Kidney (tissue), 13 donors: ENCODE measurements at regions not wholly inside any gene's neighbourhood (a gene's known extent, or its start where the extent isn't known, plus 50 kb on each side); places are given as distances from the start of the nearest gene placed in this dataset.

ENCODE experiments used
- DNase-seq, 5 donors: peaks; one replicate each; pipeline ENCODE4 v3.0.0-alpha.2; 2013 to 2020
- FAIRE-seq: peaks from 2 replicates; lab custom pipeline; 2012; peaks lifted over from hg19 to GRCh38; lab: Jason Lieb, UNC
- H3K27ac ChIP-seq, 2 donors: one replicate each; pipeline ENCODE4 v1.7.0; 2013; ENCODE audit warnings: low read depth in 2 of 2, low read length in 2 of 2, inconsistent platforms in 1 of 2
- H3K27me3 ChIP-seq: one replicate; pipeline ENCODE4 v1.7.1; 2013; ENCODE audit warnings: low read length, inconsistent platforms; ENCODE audit not compliant: control insufficient read depth, insufficient read depth
- H3K36me3 ChIP-seq, 3 donors: one replicate each; pipeline versions ENCODE4 v1.7.0 to v1.7.1; 2013; ENCODE audit warnings: low read length in 3 of 3, control low read depth in 1 of 3, inconsistent platforms in 1 of 3; ENCODE audit not compliant: insufficient read depth in 3 of 3, control insufficient read depth in 2 of 3
- H3K4me1 ChIP-seq, 3 donors: one replicate each; pipeline versions ENCODE4 v1.7.0 to v1.7.1; 2013; ENCODE audit warnings: low read length in 3 of 3, inconsistent platforms in 1 of 3, low read depth in 1 of 3; ENCODE audit not compliant: control insufficient read depth in 2 of 3, insufficient read depth in 2 of 3
- H3K4me3 ChIP-seq, 3 donors: one replicate each; pipeline versions ENCODE4 v1.7.0 to v1.8.1; 2013; ENCODE audit warnings: low read length in 3 of 3, control low read depth in 1 of 3, inconsistent platforms in 1 of 3
- H3K9ac ChIP-seq, 3 donors: one replicate each; pipeline versions ENCODE4 v1.7.0 to v1.7.1; 2013; ENCODE audit warnings: low read length in 3 of 3, control low read depth in 1 of 3, inconsistent platforms in 1 of 3
- H3K9me3 ChIP-seq, 3 donors: one replicate each; pipeline versions ENCODE4 v1.7.0 to v1.7.1; 2013; ENCODE audit warnings: low read length in 3 of 3, control low read depth in 1 of 3, inconsistent platforms in 1 of 3; ENCODE audit not compliant: control insufficient read depth in 2 of 3, insufficient read depth in 1 of 3
- intact Hi-C: fragments of 100-400 bp; cut with DNase I; formaldehyde crosslinking; loops from one replicate; pipeline ENCODE4 v1.11.1; 2022
- TF ChIP-seq, protein P1 (sequence below): IDR thresholded peaks from 3 replicates; pipeline ENCODE4 v1.5.1; 2012; ENCODE audit warnings: mild to moderate bottlenecking, moderate library complexity, borderline replicate concordance; ENCODE audit not compliant: insufficient read depth; ENCODE audit errors: extremely low read depth
- donor health status: control.
- donor health status: control.
- donor health status: control.
- donor health status: control.
- donor health status: control.
- donor health status: DM: yes; HTN: yes; CAD: no.
- donor health status: Normal renal cell carcinoma (clear cell type).

GRCh38 chr12:46084666-46085631 is 94.6 kb upstream of the SCAF11 start:
- Histone ChIP-seq H3K9ac (no peak overlapping the region), H3K27me3 (no peaks in the 10 kb centered on the region), H3K27ac (no peak overlapping the region), H3K4me3 (no peak overlapping the region), H3K9me3 (peaks cover 0 to 9% (median 0%) of the 10 kb centered on the region in 3 donors), H3K36me3 (no peaks in the 10 kb centered on the region), H3K4me1 (no peaks in the 10 kb centered on the region)
- DNase-seq (no peak), FAIRE-seq (no peak)
- intact Hi-C loops: no loop called here
- TF ChIP-seq, protein P1, sequence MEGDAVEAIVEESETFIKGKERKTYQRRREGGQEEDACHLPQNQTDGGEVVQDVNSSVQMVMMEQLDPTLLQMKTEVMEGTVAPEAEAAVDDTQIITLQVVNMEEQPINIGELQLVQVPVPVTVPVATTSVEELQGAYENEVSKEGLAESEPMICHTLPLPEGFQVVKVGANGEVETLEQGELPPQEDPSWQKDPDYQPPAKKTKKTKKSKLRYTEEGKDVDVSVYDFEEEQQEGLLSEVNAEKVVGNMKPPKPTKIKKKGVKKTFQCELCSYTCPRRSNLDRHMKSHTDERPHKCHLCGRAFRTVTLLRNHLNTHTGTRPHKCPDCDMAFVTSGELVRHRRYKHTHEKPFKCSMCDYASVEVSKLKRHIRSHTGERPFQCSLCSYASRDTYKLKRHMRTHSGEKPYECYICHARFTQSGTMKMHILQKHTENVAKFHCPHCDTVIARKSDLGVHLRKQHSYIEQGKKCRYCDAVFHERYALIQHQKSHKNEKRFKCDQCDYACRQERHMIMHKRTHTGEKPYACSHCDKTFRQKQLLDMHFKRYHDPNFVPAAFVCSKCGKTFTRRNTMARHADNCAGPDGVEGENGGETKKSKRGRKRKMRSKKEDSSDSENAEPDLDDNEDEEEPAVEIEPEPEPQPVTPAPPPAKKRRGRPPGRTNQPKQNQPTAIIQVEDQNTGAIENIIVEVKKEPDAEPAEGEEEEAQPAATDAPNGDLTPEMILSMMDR: no peak

DNA sequence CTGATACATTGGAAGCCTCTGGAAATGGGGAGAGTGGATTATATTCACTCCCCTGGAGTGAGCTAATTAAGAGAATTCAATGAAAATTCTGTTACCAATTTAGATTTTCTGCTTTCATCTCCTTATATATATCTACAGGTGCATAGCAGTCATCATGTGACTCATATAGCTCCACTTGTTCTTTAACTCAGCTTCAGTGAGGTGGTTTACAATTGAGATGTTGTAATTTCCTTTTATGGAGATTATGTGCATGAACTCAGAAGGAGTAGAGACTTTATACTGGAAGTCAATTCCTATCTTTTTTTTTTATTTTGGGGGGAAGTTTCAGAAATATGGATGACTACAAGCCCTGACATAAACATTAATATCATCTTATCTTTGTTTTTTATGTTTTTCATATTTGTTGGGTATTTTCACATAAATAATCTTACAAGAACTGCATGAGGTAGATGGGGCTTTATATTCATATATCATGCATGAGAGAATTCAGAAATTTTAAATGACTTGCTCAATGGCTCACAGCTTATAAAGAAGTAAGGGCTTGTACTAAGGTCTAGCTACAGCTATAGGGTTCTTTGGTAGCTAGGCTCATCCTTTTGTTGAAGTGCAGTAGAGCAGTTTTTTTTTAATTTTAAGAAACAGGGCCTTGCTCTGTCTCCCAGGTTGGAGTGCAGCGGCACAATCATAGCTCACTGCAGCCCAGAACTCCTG is 92.3 kb upstream of the SCAF11 start:
- TF ChIP-seq, protein P1: no peak
- Histone ChIP-seq H3K9me3 (peaks cover 0 to 12% (median 0%) of the 10 kb centered on the region in 3 donors), H3K4me1 (no peaks in the 10 kb centered on the region), H3K9ac (no peak overlapping the region), H3K27me3 (no peaks in the 10 kb centered on the region), H3K4me3 (no peak overlapping the region), H3K36me3 (no peaks in the 10 kb centered on the region), H3K27ac (no peak overlapping the region)
- FAIRE-seq (no peak), DNase-seq (no peak)
- intact Hi-C loops: no loop called here

GRCh38 chr12:46073321-46073720 is 82.9 kb upstream of the SCAF11 start:
- Histone ChIP-seq H3K27ac (no peak overlapping the region), H3K27me3 (no peaks in the 10 kb centered on the region), H3K9ac (no peak overlapping the region), H3K4me3 (no peak overlapping the region), H3K36me3 (no peaks in the 10 kb centered on the region), H3K9me3 (peaks cover 0 to 3% (median 0%) of the 10 kb centered on the region in 3 donors), H3K4me1 (no peaks in the 10 kb centered on the region)
- TF ChIP-seq, protein P1: no peak
- intact Hi-C loops: no loop called here
- FAIRE-seq (no peak), DNase-seq (no peak)
